HEK293T (cell line): ENCODE measurements at regions not wholly inside any gene's neighbourhood (a gene's known extent, or its start where the extent isn't known, plus 50 kb on each side); places are given as distances from the start of the nearest gene placed in this dataset.

ENCODE experiments used
- CTCF ChIA-PET: fragments of 350-600 bp; formaldehyde crosslinking; extraction: SDS; loops from one replicate; lab custom pipeline; 2021; ENCODE audit warnings: antibody characterized with exemption, inconsistent platforms; lab: Yijun Ruan, JAX
- POLR2A ChIA-PET: fragments of 350-600 bp; formaldehyde crosslinking; extraction: SDS; loops from one replicate; lab custom pipeline; 2020; ENCODE audit warnings: antibody characterized with exemption, inconsistent platforms; lab: Yijun Ruan, JAX
- DNase-seq: peaks from one replicate; pipeline ENCODE4 v3.0.0; 2012; ENCODE audit warnings: mixed read lengths; ENCODE audit errors: extremely low spot score
- ARNT ChIP-seq: fragments of 450-650 bp; IDR thresholded peaks from 2 replicates; pipeline ENCODE4 v1.6.1; 2017; ENCODE audit warnings: mild to moderate bottlenecking
- BHLHE40 ChIP-seq: fragments of 450-650 bp; IDR thresholded peaks from 2 replicates; pipeline ENCODE4 v1.6.1; 2016; ENCODE audit warnings: mild to moderate bottlenecking, moderate library complexity, borderline replicate concordance
- CTBP1 ChIP-seq: fragments of 450-650 bp; IDR thresholded peaks from 2 replicates; pipeline ENCODE4 v1.6.1; 2016; ENCODE audit warnings: borderline replicate concordance
- ELF4 ChIP-seq: fragments of 450-650 bp; IDR thresholded peaks from 2 replicates; pipeline ENCODE4 v1.6.1; 2017; ENCODE audit warnings: antibody characterized with exemption
- FOXA1 ChIP-seq: fragments of 450-650 bp; IDR thresholded peaks from 2 replicates; pipeline ENCODE4 v1.6.1; 2016; ENCODE audit warnings: mild to moderate bottlenecking
- FOXK2 ChIP-seq: fragments of 450-650 bp; IDR thresholded peaks from 2 replicates; pipeline ENCODE4 v1.6.1; 2016; ENCODE audit warnings: mild to moderate bottlenecking
- FOXM1 ChIP-seq: fragments of 450-650 bp; IDR thresholded peaks from 2 replicates; pipeline ENCODE4 v1.6.1; 2017; ENCODE audit warnings: mild to moderate bottlenecking, borderline replicate concordance
- HDGF ChIP-seq: fragments of 450-650 bp; IDR thresholded peaks from 2 replicates; pipeline ENCODE4 v1.6.1; 2017; ENCODE audit warnings: antibody characterized with exemption, borderline replicate concordance
- L3MBTL2 ChIP-seq: fragments of 450-650 bp; conservative IDR thresholded peaks from 2 replicates; pipeline ENCODE4 v1.6.1; 2016; ENCODE audit warnings: mild to moderate bottlenecking
- LEF1 ChIP-seq: fragments of 450-650 bp; IDR thresholded peaks from 2 replicates; pipeline ENCODE4 v1.6.1; 2017; ENCODE audit warnings: mild to moderate bottlenecking, borderline replicate concordance
- NFRKB ChIP-seq: fragments of 450-650 bp; IDR thresholded peaks from 2 replicates; pipeline ENCODE4 v1.6.1; 2016; ENCODE audit warnings: mild to moderate bottlenecking, moderate library complexity
- PKNOX1 ChIP-seq: fragments of 450-650 bp; IDR thresholded peaks from 2 replicates; pipeline ENCODE4 v1.6.1; 2016
- SP1 ChIP-seq: fragments of 450-650 bp; IDR thresholded peaks from 2 replicates; pipeline ENCODE4 v1.6.1; 2017
- SUZ12 ChIP-seq: fragments of 450-650 bp; IDR thresholded peaks from 2 replicates; pipeline ENCODE4 v1.6.1; 2016; ENCODE audit warnings: mild to moderate bottlenecking
- TARDBP ChIP-seq: fragments of 450-650 bp; IDR thresholded peaks from 2 replicates; pipeline ENCODE4 v1.6.1; 2016
- ZNF384 ChIP-seq: fragments of 450-650 bp; IDR thresholded peaks from 2 replicates; pipeline ENCODE4 v1.6.1; 2016

GRCh38 chr9:85157772-85158171 lies 488.2 kb downstream of the NTRK2 start:
- ChIA-PET CTCF (no interaction called here), POLR2A (no interaction called here)
- DNase-seq, result no peak
- TF ChIP-seq ELF4, result no peak
- TF ChIP-seq PKNOX1, result peak; percentile 54; the same call in 1 of the 2 replicates
- TF ChIP-seq NFRKB, result no peak

GRCh38 chr9:85156652-85157051 lies 487.1 kb downstream of the NTRK2 start:
- POLR2A ChIA-PET, result no interaction called here
- DNase-seq, result no peak
- CTCF ChIA-PET, result no interaction called here
- no peak for TF ChIP-seq SP1
- no peak for TF ChIP-seq ZNF384
- TF ChIP-seq SUZ12, result no peak
- no peak for TF ChIP-seq BHLHE40
- TF ChIP-seq HDGF, result no peak
- TF ChIP-seq PKNOX1, result no peak
- no peak for TF ChIP-seq L3MBTL2
- TF ChIP-seq ARNT, result no peak
- TF ChIP-seq TARDBP, result no peak
- TF ChIP-seq CTBP1, result no peak
- TF ChIP-seq ELF4, result no peak
- no peak for TF ChIP-seq FOXA1
- no peak for TF ChIP-seq FOXM1
- no peak for TF ChIP-seq FOXK2
- TF ChIP-seq LEF1, result no peak
- no peak for TF ChIP-seq NFRKB

GRCh38 chr9:85155352-85155751 lies 485.8 kb downstream of the NTRK2 start:
- no peak for TF ChIP-seq FOXK2
- TF ChIP-seq HDGF, result no peak
- no peak for TF ChIP-seq FOXA1
- no peak for TF ChIP-seq CTBP1
- no peak for TF ChIP-seq FOXM1
- no peak for TF ChIP-seq PKNOX1
- no peak for TF ChIP-seq ELF4
- no peak for TF ChIP-seq NFRKB
- TF ChIP-seq SP1, result no peak
- TF ChIP-seq SUZ12, result no peak
- no peak for TF ChIP-seq BHLHE40
- no peak for TF ChIP-seq TARDBP
- TF ChIP-seq L3MBTL2, result no peak
- no peak for TF ChIP-seq ARNT
- TF ChIP-seq LEF1, result no peak
- no peak for TF ChIP-seq ZNF384
- CTCF ChIA-PET, result no interaction called here
- POLR2A ChIA-PET, result no interaction called here
- DNase-seq, result no peak

GRCh38 chr9:85151741-85152140 lies 482.2 kb downstream of the NTRK2 start:
- no peak for DNase-seq
- no peak for TF ChIP-seq NFRKB
- TF ChIP-seq CTBP1, result no peak
- TF ChIP-seq PKNOX1, result no peak
- TF ChIP-seq BHLHE40, result no peak
- TF ChIP-seq TARDBP, result no peak
- no peak for TF ChIP-seq HDGF
- no peak for TF ChIP-seq ARNT
- TF ChIP-seq ELF4, result no peak
- no peak for TF ChIP-seq FOXA1
- no peak for TF ChIP-seq SP1
- no peak for TF ChIP-seq L3MBTL2
- no peak for TF ChIP-seq FOXM1
- TF ChIP-seq ZNF384, result no peak
- TF ChIP-seq SUZ12, result no peak
- ChIA-PET POLR2A (no interaction called here), CTCF (no interaction called here)

- ChIA-PET CTCF (no interaction called here), POLR2A (no interaction called here)
- TF ChIP-seq FOXA1 (no peak), PKNOX1 (peak; percentile 31; the same call in 1 of the 2 replicates), BHLHE40 (no peak)
- no peak for DNase-seq
These were observed 481.6 kb downstream of the NTRK2 start for GRCh38 chr9:85151162-85151561.

GRCh38 chr9:85147046-85147640 lies 477.6 kb downstream of the NTRK2 start:
- ChIA-PET POLR2A (no interaction called here), CTCF (no interaction called here)
- no peak for TF ChIP-seq ELF4
- no peak for DNase-seq
